A673 (cell line): ENCODE measurements at regions not wholly inside any gene's neighbourhood (a gene's known extent, or its start where the extent isn't known, plus 50 kb on each side); places are given as distances from the start of the nearest gene placed in this dataset.

Experiments
- EZH2 ChIP-seq: fragments of 200-600 bp; sonication (generic); IDR thresholded peaks from 2 replicates; pipeline ENCODE4 v1.6.1; 2017; ENCODE audit warnings: borderline replicate concordance, low read depth, mild to moderate bottlenecking, mixed read lengths, antibody characterized with exemption, low read length; ENCODE audit not compliant: poor library complexity, severe bottlenecking
- TF ChIP-seq, protein P1 (sequence below): fragments of 300-800, 200-600 bp; sonication (generic); conservative IDR thresholded peaks from 2 replicates; pipeline ENCODE4 v1.5.1; 2017; ENCODE audit warnings: low read depth, mild to moderate bottlenecking, antibody characterized with exemption, low read length, moderate library complexity, mixed read lengths

DNA sequence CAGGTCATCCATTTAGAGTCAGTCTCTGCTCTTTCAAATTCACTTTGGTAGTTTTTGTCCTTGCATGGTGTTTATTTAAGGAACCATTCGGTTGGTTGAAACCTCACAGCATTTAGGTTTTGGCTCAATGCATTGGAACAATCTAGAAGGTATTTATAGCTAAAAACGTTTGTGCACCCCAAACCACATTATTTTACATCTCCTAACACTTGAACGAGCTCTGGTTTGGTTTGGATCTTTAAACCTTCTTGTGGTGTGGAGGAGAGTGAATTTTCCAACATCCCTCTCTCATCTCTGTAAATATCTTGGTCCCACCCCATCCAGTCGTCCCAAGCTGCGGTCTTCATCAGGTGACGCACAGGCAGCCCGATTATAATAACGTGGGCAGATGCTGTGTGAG is 287.9 kb downstream of the LPIN1 start:
- no peak for TF ChIP-seq EZH2
- TF ChIP-seq, protein P1, sequence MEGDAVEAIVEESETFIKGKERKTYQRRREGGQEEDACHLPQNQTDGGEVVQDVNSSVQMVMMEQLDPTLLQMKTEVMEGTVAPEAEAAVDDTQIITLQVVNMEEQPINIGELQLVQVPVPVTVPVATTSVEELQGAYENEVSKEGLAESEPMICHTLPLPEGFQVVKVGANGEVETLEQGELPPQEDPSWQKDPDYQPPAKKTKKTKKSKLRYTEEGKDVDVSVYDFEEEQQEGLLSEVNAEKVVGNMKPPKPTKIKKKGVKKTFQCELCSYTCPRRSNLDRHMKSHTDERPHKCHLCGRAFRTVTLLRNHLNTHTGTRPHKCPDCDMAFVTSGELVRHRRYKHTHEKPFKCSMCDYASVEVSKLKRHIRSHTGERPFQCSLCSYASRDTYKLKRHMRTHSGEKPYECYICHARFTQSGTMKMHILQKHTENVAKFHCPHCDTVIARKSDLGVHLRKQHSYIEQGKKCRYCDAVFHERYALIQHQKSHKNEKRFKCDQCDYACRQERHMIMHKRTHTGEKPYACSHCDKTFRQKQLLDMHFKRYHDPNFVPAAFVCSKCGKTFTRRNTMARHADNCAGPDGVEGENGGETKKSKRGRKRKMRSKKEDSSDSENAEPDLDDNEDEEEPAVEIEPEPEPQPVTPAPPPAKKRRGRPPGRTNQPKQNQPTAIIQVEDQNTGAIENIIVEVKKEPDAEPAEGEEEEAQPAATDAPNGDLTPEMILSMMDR = no peak
